GM21717 (cell line): ENCODE measurements at regions not wholly inside any gene's neighbourhood (a gene's known extent, or its start where the extent isn't known, plus 50 kb on each side); places are given as distances from the start of the nearest gene placed in this dataset.
"Not testable (repeated sequence)": the region's sequence is repeated elsewhere in the genome, so short reads cannot be mapped to it uniquely, and the experiment has no call there.

ENCODE experiments used
- ATAC-seq: cut with Tn5 transposase; IDR thresholded peaks from one replicate; pipeline ENCODE4 v1.9.1; 2021; ENCODE audit warnings: mild to moderate bottlenecking, moderate library complexity; ENCODE audit not compliant: unreplicated experiment

- no peak for ATAC-seq
These were observed 312.5 kb downstream of the ZIC3 start for GRCh38 chrX:137878401-137878800.

GRCh38 chrX:137882960-137883359, 317.0 kb downstream of the ZIC3 start:
- ATAC-seq, result no peak

GRCh38 chrX:137884813-137885212, 318.9 kb downstream of the ZIC3 start:
- not testable (repeated sequence) for ATAC-seq

DNA sequence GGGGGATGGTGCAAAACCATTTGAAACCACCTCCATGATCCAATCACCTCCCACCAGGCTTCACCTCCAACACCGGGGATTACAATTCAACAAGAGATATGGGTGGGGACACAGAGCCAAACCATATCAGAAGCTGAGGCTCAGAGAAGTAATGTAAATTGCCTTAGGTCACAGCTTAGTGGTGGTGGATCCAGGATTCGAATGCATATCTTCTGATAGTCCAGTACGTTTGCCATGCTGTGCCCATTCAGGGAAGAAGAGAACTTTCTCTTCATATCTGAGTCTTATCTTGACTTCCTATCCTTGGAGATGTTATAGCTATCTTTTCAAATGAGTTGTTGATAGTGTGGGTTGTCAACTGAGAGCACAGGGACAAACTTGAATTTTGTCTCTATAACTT, 325.5 kb downstream of the ZIC3 start:
- no peak for ATAC-seq

GRCh38 chrX:137896123-137896522, 330.2 kb downstream of the ZIC3 start:
- no peak for ATAC-seq

DNA sequence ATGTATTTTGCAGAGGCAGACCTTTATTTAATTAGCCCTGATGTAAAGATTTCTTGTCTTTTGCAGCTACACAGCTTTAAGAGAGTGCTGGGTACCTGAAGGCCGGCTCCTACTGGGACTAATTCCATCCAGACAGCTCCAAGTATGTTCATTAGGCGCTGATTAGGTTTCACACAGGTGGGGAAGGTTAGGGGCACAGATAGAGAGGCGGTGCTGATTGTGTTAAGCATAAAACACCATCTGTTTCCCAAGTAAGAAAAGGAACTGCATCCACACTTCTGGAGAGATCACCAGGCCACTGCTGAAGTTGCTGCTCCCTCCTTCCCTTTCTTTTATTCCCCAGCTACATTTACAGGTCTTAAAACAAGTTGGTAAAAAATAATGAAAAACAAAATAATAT, 349.5 kb downstream of the ZIC3 start:
- no peak for ATAC-seq

DNA sequence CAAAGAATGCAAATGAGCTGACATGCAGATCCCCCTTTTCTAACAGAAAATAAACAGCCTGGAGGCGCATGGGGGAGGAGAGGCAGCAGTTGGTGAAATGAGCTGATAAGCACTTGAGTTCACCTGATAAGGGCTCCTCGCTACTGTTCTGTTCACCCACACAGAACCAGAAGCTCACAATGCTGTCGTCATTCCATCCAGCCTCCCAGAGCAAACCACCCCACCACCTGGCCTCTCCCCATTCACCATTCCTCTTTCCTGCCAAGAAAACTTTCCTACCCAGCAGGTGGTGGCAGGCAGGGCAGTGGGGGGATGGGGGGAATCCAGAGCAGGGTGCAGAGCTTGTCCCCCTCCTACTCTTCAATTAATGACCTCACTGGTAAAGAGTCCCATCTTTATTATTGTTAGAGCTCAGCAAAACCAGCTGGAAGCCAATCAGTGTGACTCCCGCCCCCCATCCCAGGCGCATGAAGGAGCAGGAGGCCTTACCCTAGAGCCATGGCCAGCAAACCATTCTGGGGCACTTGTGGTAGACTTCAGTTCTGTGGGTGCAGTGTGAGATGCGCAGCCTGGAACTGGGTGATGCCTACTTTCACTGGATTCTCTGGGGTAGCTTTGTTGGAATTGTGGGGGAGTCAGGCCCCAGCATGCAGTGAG, 350.3 kb downstream of the ZIC3 start:
- no peak for ATAC-seq

DNA sequence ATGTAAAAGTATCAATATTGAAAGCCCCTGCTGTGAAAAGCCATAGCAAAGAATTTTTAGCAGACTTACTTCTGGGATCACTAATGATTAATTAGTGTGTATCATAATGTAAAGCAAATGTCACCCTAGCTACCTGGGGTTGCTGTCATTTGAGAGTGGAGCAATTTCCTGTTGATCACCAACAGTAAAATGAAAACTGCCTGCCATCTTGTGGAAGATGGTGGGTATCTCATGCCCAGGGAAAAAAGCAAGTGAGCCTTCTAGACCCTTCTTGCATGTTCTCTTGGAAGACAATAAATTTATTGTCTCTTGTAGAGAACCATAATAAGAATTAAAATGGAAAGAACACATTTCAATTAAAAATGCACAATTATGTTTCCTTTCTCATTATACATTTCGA, 360.2 kb downstream of the ZIC3 start:
- ATAC-seq, result no peak

DNA sequence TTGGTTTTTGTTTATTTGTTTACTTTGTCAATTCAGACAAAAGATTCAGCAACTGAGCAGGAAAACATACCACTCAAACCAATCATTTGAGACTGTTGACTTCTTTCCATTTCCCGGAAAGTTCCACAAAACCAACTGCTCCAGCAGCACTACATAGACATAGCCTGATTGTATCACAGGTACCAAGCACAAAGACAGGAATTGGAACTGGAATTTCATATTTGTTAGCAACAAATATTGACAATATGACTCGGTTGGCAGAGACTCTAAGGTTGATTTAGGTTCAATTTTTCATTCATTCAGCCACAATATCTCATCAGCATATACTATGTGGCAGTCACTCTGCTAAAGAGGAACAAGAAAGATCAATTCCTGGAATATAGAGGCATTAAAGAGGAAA, 364.0 kb downstream of the ZIC3 start:
- ATAC-seq, result no peak

DNA sequence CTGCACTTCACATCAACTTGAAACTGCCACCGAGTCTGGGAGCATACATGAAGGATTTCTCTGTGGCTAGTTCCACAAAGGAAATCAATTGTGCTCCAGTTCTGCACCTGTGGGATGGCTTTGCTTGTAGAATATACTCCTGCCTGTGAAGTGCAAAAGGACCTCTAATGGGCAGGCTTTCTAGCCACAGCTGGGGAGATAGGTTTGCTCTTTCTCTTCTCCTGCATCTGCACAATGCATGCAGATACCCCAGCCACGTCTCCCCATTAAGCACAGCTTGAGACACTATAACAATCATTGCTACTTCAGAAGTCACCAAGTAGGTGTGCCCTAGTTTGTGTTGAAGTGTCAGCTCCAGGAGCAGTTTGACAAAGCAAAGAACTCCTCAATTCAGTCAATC, 364.6 kb downstream of the ZIC3 start:
- ATAC-seq, result no peak

DNA sequence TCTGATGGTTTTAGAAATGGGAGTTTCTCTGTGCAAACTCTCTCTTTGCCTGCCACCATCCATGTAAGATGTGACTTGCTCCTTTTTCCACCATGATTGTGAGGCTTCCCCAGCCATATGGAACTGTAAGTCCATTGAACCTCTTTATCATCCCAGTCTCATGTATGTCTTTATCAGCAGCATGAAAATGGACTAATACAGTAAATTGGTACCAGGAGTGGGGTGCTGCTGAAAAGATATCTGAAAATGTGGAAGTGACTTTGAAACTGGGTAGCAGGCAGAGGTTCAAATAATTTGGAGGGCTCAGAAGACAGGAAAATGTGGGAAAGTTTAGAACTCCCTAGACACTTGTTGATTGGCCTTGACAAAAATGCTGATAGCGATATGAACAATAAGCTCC, 368.3 kb downstream of the ZIC3 start:
- not testable (repeated sequence) for ATAC-seq

DNA sequence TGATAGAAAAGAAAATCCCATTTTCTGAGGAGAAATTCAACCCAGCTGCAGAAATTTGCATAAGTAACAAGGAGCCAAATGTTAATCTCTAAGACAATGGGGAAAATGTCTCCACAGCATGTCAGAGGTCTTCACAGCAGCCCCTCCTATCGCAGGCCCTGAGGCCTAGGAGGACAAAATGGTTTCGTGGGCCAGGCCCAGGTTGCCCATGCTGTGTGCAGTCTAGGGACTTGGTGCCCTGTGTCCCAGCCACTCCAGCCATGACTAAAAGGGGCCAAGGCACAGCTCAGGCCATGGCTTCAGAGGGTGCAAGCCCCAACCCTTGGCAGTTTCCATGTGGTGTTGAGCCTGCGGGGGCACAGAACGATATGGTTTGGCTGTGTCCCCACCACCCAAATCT, 369.0 kb downstream of the ZIC3 start:
- not testable (repeated sequence) for ATAC-seq

- ATAC-seq, result no peak
These were observed 379.5 kb downstream of the ZIC3 start for GRCh38 chrX:137945470-137945869.

- ATAC-seq, result no peak
These were observed 403.3 kb downstream of the ZIC3 start for GRCh38 chrX:137969191-137969590.

DNA sequence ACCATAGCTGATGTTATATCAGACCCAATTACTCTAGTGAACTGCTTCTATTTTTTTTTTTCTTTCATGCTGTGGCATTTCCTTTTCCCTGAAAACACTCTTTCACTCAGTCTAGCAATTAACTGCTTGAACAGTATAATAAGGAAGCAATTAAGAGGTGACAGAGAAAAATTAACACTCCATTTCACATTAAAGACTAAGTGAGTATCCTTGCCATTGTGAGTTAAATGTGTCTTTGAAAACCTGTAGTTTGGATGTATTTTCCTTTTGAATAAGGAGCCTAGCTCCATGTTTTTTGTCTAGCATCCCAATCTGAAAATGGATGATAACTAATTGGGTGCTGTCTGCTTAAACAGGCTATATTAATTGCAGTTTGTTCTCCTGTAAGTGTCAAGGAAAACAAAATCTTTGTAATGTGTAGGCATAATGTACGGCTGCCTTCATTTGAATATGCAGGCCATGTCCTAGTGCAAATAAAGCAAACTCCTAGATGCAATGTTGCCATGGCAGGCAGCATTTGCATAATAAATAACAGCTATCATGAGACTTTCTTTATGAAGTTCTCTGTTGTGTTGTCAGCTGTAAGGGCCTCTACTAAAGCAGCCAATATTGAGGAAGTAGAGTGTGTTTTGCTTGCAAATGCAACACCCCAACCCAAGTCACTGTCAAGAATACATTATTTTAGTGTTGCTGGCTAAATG, 416.7 kb downstream of the ZIC3 start:
- no peak for ATAC-seq

- ATAC-seq, result no peak
These were observed 422.5 kb downstream of the ZIC3 start for GRCh38 chrX:137988470-137988869.

- ATAC-seq, result no peak
These were observed 432.7 kb downstream of the ZIC3 start for GRCh38 chrX:137998619-137999018.

GRCh38 chrX:137999071-137999470, 433.1 kb downstream of the ZIC3 start:
- no peak for ATAC-seq

- ATAC-seq, result no peak
These were observed 433.6 kb downstream of the ZIC3 start for GRCh38 chrX:137999552-137999951.

GRCh38 chrX:138001226-138001625, 435.3 kb downstream of the ZIC3 start:
- no peak for ATAC-seq

- no peak for ATAC-seq
These were observed 440.3 kb downstream of the ZIC3 start for GRCh38 chrX:138006180-138006579.

DNA sequence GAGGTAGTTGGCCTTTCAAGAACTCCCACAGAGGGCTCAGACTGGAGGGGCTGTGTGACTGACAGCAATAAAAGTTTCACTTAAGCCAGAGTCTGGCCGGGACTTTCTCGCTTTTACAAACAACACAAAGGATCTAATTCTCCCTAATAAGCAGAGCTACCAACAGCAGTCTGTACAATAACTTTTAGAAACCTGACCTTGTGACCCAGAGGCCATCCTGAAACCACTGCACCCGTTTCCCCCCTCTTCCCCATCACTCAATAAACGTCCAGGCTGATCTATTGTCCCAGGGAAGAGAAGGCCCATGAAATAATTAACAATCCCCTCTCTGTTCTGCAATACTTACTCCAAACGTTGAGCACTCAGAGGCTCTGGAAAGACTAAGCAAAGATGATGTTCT, 442.4 kb downstream of the ZIC3 start:
- no peak for ATAC-seq

GRCh38 chrX:138011468-138011867, 445.5 kb downstream of the ZIC3 start:
- ATAC-seq, result no peak
